ENCODE measurements at regions not wholly inside any gene's neighbourhood (a gene's known extent, or its start where the extent isn't known, plus 50 kb on each side); places are given as distances from the start of the nearest gene placed in this dataset.

DNA sequence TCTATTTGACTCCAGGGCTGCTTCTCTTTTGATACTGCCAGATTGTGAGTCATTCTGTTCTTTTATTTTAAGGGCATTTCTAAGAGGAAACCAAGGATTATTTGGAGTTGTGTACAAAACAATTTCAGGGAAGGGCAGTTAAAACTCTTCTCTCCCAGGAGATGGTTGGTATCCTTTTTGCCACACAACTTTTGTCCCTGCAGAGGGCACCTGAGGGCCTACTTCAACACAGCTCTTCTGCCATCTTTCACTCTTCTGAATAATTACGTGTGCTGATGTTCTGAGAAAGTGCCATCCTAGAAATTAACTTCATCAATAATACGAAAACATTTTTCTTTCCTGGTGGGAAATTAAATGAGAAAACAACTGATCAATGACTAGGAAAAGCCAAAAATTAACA is 75.7 kb upstream of the GADL1 start:
- TF ChIP-seq, protein P1, sequence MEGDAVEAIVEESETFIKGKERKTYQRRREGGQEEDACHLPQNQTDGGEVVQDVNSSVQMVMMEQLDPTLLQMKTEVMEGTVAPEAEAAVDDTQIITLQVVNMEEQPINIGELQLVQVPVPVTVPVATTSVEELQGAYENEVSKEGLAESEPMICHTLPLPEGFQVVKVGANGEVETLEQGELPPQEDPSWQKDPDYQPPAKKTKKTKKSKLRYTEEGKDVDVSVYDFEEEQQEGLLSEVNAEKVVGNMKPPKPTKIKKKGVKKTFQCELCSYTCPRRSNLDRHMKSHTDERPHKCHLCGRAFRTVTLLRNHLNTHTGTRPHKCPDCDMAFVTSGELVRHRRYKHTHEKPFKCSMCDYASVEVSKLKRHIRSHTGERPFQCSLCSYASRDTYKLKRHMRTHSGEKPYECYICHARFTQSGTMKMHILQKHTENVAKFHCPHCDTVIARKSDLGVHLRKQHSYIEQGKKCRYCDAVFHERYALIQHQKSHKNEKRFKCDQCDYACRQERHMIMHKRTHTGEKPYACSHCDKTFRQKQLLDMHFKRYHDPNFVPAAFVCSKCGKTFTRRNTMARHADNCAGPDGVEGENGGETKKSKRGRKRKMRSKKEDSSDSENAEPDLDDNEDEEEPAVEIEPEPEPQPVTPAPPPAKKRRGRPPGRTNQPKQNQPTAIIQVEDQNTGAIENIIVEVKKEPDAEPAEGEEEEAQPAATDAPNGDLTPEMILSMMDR (IDR thresholded peaks at IDR 0.05): no peak
- no peak for TF ChIP-seq POLR2AphosphoS5 (IDR thresholded peaks at IDR 0.05)
- TF ChIP-seq POLR2A (IDR thresholded peaks at IDR 0.05): no peak
- intact Hi-C loops (cut with DNase I; ENCODE audit: low total_unique reads): no loop called here

DNA sequence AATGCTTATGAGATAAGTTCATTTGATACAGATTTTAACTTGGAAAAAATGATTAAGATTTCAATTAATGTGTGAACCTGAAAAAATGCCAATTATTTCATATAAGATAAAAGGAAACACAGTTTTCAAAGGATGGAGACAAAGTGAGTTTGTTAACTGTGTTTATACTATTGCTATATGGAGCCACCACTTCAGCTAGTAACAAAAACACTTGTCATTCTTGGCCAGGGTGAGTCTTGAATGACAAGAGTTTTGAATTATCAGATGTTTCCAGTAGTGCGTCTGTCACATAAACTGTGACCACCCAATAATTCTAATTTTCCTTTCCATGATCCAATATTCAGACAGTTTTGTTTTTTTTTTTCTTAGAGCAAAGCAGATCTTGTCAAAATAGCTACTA is 78.0 kb upstream of the GADL1 start:
- no peaks in the 10 kb centered on the region for H3K9me3 ChIP-seq
- intact Hi-C loops (cut with DNase I; ENCODE audit: low total_unique reads): no loop called here

More for the DNA sequence above, 75.7 kb upstream of the GADL1 start:
- Histone ChIP-seq H3K4me1 (no peaks in the 10 kb centered on the region), H3K36me3 (no peaks in the 10 kb centered on the region), H3K9me3 (no peaks in the 10 kb centered on the region), H3K4me3 (no peak overlapping the region), H3K27ac (no peak overlapping the region), H3K27me3 (no peaks in the 10 kb centered on the region)
- DNase-seq (ENCODE audit: low spot score in 2 of 2): no peak

DNA sequence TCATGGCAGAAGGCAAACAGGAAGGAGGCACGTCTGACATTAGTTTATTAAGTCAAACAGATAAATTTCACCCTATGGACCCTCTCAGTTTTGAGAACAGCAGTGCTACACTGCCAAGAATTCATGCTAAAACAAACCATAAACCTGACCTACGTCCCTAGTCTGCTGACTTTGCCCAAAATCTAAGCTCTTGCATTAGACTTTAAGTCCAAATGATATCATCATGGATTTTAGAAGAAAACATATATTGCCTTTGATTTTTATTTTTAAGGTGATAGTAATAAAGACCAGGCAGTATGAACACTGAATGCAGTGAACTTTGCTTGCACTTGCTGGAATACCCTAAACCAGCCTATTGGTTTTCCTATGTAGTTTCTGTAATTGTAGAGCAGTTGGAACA is 79.6 kb upstream of the GADL1 start:
- H3K27ac ChIP-seq: no peak overlapping the region
- intact Hi-C loops (cut with DNase I; ENCODE audit: low total_unique reads): no loop called here

More for the DNA sequence above, 78.0 kb upstream of the GADL1 start:
- no peak for DNase-seq (ENCODE audit: low spot score in 2 of 2)
- TF ChIP-seq POLR2AphosphoS5 (IDR thresholded peaks at IDR 0.05): no peak
- no peak for TF ChIP-seq POLR2A (IDR thresholded peaks at IDR 0.05)
- TF ChIP-seq, protein P1 (IDR thresholded peaks at IDR 0.05): no peak
- H3K4me1 ChIP-seq: no peaks in the 10 kb centered on the region
- H3K4me3 ChIP-seq: no peak overlapping the region
- no peak overlapping the region for H3K27ac ChIP-seq
- H3K27me3 ChIP-seq: no peaks in the 10 kb centered on the region
- H3K36me3 ChIP-seq: no peaks in the 10 kb centered on the region

GRCh38 chr3:30977592-30977991 is 83.1 kb upstream of the GADL1 start:
- H3K27me3 ChIP-seq: no peaks in the 10 kb centered on the region
- H3K4me3 ChIP-seq: no peak overlapping the region
- H3K27ac ChIP-seq: no peak overlapping the region
- H3K9me3 ChIP-seq: no peaks in the 10 kb centered on the region
- intact Hi-C loops (cut with DNase I; ENCODE audit: low total_unique reads): no loop called here
- no peaks in the 10 kb centered on the region for H3K4me1 ChIP-seq
- DNase-seq (ENCODE audit: low spot score in 2 of 2): no peak
- TF ChIP-seq POLR2A (IDR thresholded peaks at IDR 0.05) (no peak), POLR2AphosphoS5 (IDR thresholded peaks at IDR 0.05) (no peak)
- TF ChIP-seq, protein P1 (IDR thresholded peaks at IDR 0.05): no peak
- H3K36me3 ChIP-seq: no peaks in the 10 kb centered on the region

More for the DNA sequence above, 79.6 kb upstream of the GADL1 start:
- Histone ChIP-seq H3K36me3 (no peaks in the 10 kb centered on the region), H3K4me3 (no peak overlapping the region), H3K9me3 (no peaks in the 10 kb centered on the region), H3K27me3 (no peaks in the 10 kb centered on the region), H3K4me1 (no peaks in the 10 kb centered on the region)
- DNase-seq (ENCODE audit: low spot score in 2 of 2): no peak
- TF ChIP-seq POLR2A (IDR thresholded peaks at IDR 0.05) (no peak), POLR2AphosphoS5 (IDR thresholded peaks at IDR 0.05) (no peak)
- TF ChIP-seq, protein P1 (IDR thresholded peaks at IDR 0.05): no peak

DNA sequence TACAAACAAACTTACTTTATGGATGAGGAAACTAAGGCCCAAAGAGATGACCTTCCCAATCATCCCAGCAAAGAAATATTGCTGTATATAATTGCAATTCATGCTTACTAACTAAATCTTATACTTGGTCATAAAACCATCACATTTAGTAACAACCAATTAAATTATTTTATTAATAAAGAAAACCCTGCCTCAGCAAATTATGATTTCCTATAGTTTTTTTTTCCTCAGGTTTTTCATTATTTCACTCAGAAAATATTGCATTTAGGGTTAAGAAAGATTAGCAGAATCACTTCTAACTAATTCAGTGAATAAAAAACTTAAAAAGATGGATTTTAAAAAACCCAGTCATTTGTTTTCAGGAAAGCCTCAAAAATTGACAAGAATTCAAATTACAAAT is 86.5 kb upstream of the GADL1 start:
- no peaks in the 10 kb centered on the region for H3K9me3 ChIP-seq
- no peak overlapping the region for H3K4me3 ChIP-seq
- H3K27me3 ChIP-seq: no peaks in the 10 kb centered on the region
- H3K4me1 ChIP-seq: no peaks in the 10 kb centered on the region
- H3K36me3 ChIP-seq: no peaks in the 10 kb centered on the region
- intact Hi-C loops (cut with DNase I; ENCODE audit: low total_unique reads): no loop called here
- DNase-seq (ENCODE audit: low spot score in 2 of 2): no peak
- TF ChIP-seq, protein P1 (IDR thresholded peaks at IDR 0.05): no peak
- TF ChIP-seq POLR2A (IDR thresholded peaks at IDR 0.05): no peak
- no peak overlapping the region for H3K27ac ChIP-seq

Measured in breast epithelium (tissue), 4 donors.